H1 (cell line): ENCODE measurements at regions not wholly inside any gene's neighbourhood (a gene's known extent, or its start where the extent isn't known, plus 50 kb on each side); places are given as distances from the start of the nearest gene placed in this dataset.
A peak's percentile ranks its signal among the peaks of the same experiment; 100 is the strongest.

Experiments
- CTCF ChIA-PET: fragments of 300-600 bp; sonication (Branson Sonifier 250); formaldehyde crosslinking; loops from one replicate; lab custom pipeline; 2021; ENCODE audit not compliant: partially characterized antibody; lab: Charles Lee
- POLR2A ChIA-PET: fragments of 300-600 bp; sonication (Branson Sonifier 250); formaldehyde crosslinking; loops from one replicate; lab custom pipeline; 2021; ENCODE audit warnings: inconsistent platforms; ENCODE audit not compliant: partially characterized antibody; lab: Charles Lee
- DNase-seq, 2 experiments: peaks; one replicate each; pipeline versions ENCODE4 v3.0.0 to v3.0.0-alpha.2; 2010 to 2022; ENCODE audit warnings: low spot score in 2 of 2, low read depth in 1 of 2, mixed read lengths in 1 of 2
- FAIRE-seq: peaks from 2 replicates; lab custom pipeline; 2011; peaks lifted over from hg19 to GRCh38; lab: Jason Lieb, UNC
- H2AFZ ChIP-seq: 2 replicates; pipeline ENCODE4 v1.8.1; 2012; ENCODE audit warnings: low read length, inconsistent platforms
- H2AK5ac ChIP-seq: 2 replicates; pipeline ENCODE4 v1.6.1; 2013; ENCODE audit warnings: low read depth, low read length
- H2BK120ac ChIP-seq: replicated peaks from 2 replicates; pipeline ENCODE3; 2013; ENCODE audit warnings: low read depth, low read length, inconsistent platforms
- H2BK12ac ChIP-seq: 2 replicates; pipeline ENCODE4 v1.6.1; 2013; ENCODE audit warnings: low read depth, low read length
- H2BK15ac ChIP-seq: 2 replicates; pipeline ENCODE4 v1.6.1; 2013; ENCODE audit warnings: low read length
- H2BK20ac ChIP-seq: 2 replicates; pipeline ENCODE4 v1.6.1; 2013; ENCODE audit warnings: low read length
- H2BK5ac ChIP-seq: 2 replicates; pipeline ENCODE4 v1.6.1; 2013; ENCODE audit warnings: low read depth, low read length
- H3K14ac ChIP-seq: 2 replicates; pipeline ENCODE4 v1.6.1; 2013; ENCODE audit warnings: inconsistent platforms; ENCODE audit not compliant: insufficient read length
- H3K18ac ChIP-seq: 2 replicates; pipeline ENCODE4 v1.6.1; 2013; ENCODE audit warnings: low read length; ENCODE audit errors: extremely low read depth
- H3K23ac ChIP-seq: 2 replicates; pipeline ENCODE4 v1.6.1; 2013; ENCODE audit warnings: inconsistent platforms; ENCODE audit not compliant: insufficient read length
- H3K23me2 ChIP-seq: 2 replicates; pipeline ENCODE4 v1.6.1; 2013; ENCODE audit warnings: low read depth, low read length
- H3K27ac ChIP-seq: 2 replicates; pipeline ENCODE4 v1.6.1; 2011; ENCODE audit warnings: low read depth, low read length, inconsistent platforms
- H3K27me3 ChIP-seq, 4 experiments: replicated peaks in 1 of 4; 1 replicate in 1 of 4; 2 replicates in 3 of 4; pipeline versions ENCODE4 v1.6.1 to v1.8.1; 2011 to 2013; ENCODE audit warnings: low read length in 3 of 4, mild to moderate bottlenecking in 3 of 4, inconsistent platforms in 2 of 4, mixed read lengths in 2 of 4, moderate library complexity in 1 of 4; ENCODE audit not compliant: control insufficient read depth in 3 of 4, insufficient read depth in 3 of 4; ENCODE audit errors: extremely low read depth in 1 of 4
- H3K36me3 ChIP-seq, 4 experiments: 2 replicates each; pipeline versions ENCODE4 v1.6.1 to v1.8.1; 2011 to 2013; ENCODE audit warnings: mild to moderate bottlenecking in 4 of 4, low read length in 3 of 4, moderate library complexity in 2 of 4, control low read depth in 1 of 4, inconsistent platforms in 1 of 4; ENCODE audit not compliant: insufficient read depth in 4 of 4, control insufficient read depth in 2 of 4
- H3K4ac ChIP-seq: replicated peaks from 2 replicates; pipeline ENCODE3; 2013; ENCODE audit warnings: low read length, low read depth, mixed read lengths, inconsistent platforms; ENCODE audit not compliant: insufficient read length
- H3K4me1 ChIP-seq, 4 experiments: replicated peaks in 1 of 4; 1 replicate in 1 of 4; 2 replicates in 3 of 4; pipeline versions ENCODE4 v1.6.1 to v1.8.1; 2011 to 2013; ENCODE audit warnings: low read length in 3 of 4, inconsistent platforms in 2 of 4, mixed read lengths in 1 of 4; ENCODE audit not compliant: insufficient read depth in 4 of 4, control insufficient read depth in 3 of 4
- H3K4me2 ChIP-seq, 2 experiments: 2 replicates each; pipeline versions ENCODE4 v1.6.1 to v1.8.1; 2011 to 2013; ENCODE audit warnings: low read depth in 2 of 2, low read length in 2 of 2, control low read depth in 1 of 2, inconsistent platforms in 1 of 2, mild to moderate bottlenecking in 1 of 2; ENCODE audit not compliant: insufficient read depth in 1 of 2
- H3K4me3 ChIP-seq, 4 experiments: fragments of 200-600, 300-600 bp in 1 of 4; sonication (generic), shearing (Covaris generic), sonication (Bioruptor Twin) in 1 of 4; 2 replicates each; pipeline versions ENCODE4 v1.5.1 to v1.8.1; 2011 to 2016; ENCODE audit warnings: low read length in 4 of 4, low read depth in 3 of 4, control low read depth in 2 of 4, inconsistent platforms in 2 of 4, mild to moderate bottlenecking in 2 of 4, mixed read lengths in 1 of 4, moderate library complexity in 1 of 4; ENCODE audit not compliant: insufficient read depth in 2 of 4; ENCODE audit errors: extremely low read depth in 1 of 4
- H3K56ac ChIP-seq: replicated peaks from 2 replicates; pipeline ENCODE3; 2013; ENCODE audit warnings: low read depth, mild to moderate bottlenecking, mixed read lengths, low read length, inconsistent platforms; ENCODE audit not compliant: insufficient read length
- H3K79me1 ChIP-seq: 2 replicates; pipeline ENCODE4 v1.6.1; 2013; ENCODE audit warnings: low read depth, low read length, control low read depth
- H3K79me2 ChIP-seq, 2 experiments: 2 replicates each; pipeline versions ENCODE4 v1.6.1 to v1.8.1; 2012 to 2013; ENCODE audit warnings: low read length in 2 of 2, mild to moderate bottlenecking in 2 of 2, inconsistent platforms in 1 of 2; ENCODE audit not compliant: insufficient read depth in 2 of 2, control insufficient read depth in 1 of 2
- H3K9ac ChIP-seq, 4 experiments: replicated peaks in 1 of 4; 1 replicate in 1 of 4; 2 replicates in 3 of 4; pipeline versions ENCODE4 v1.6.1 to v1.8.1; 2011 to 2013; ENCODE audit warnings: low read depth in 3 of 4, low read length in 3 of 4, control low read depth in 2 of 4, mild to moderate bottlenecking in 2 of 4, moderate library complexity in 2 of 4, inconsistent platforms in 1 of 4; ENCODE audit errors: extremely low read depth in 1 of 4
- H3K9me3 ChIP-seq, 2 experiments: 2 replicates each; pipeline versions ENCODE4 v1.6.1 to v1.8.1; 2012 to 2013; ENCODE audit warnings: mild to moderate bottlenecking in 2 of 2, moderate library complexity in 2 of 2, control low read depth in 1 of 2, inconsistent platforms in 1 of 2, low read depth in 1 of 2, low read length in 1 of 2, mixed read lengths in 1 of 2; ENCODE audit not compliant: insufficient read depth in 2 of 2
- H4K20me1 ChIP-seq, 2 experiments: replicated peaks in 1 of 2; 2 replicates each; pipeline versions ENCODE3 to v1.8.1; 2011 to 2013; ENCODE audit warnings: inconsistent platforms in 2 of 2, low read length in 2 of 2, mild to moderate bottlenecking in 1 of 2; ENCODE audit not compliant: insufficient read depth in 2 of 2, control insufficient read depth in 1 of 2
- H4K5ac ChIP-seq: 2 replicates; pipeline ENCODE4 v1.6.1; 2013; ENCODE audit warnings: low read length, low read depth, mixed read lengths, inconsistent platforms; ENCODE audit not compliant: insufficient read length
- H4K8ac ChIP-seq: 2 replicates; pipeline ENCODE4 v1.8.0; 2013; ENCODE audit warnings: mild to moderate bottlenecking, moderate library complexity, low read length, inconsistent platforms; ENCODE audit not compliant: insufficient read depth; ENCODE audit errors: extremely low read depth
- H4K91ac ChIP-seq: replicated peaks from 2 replicates; pipeline ENCODE3; 2013; ENCODE audit warnings: low read length, mixed read lengths, inconsistent platforms; ENCODE audit not compliant: insufficient read length
- HDAC2 ChIP-seq, 2 experiments: fragments of 300-600 bp in 1 of 2; sonication (generic) in 1 of 2; IDR thresholded peaks; 2 replicates each; pipeline ENCODE4 v1.6.1; 2011 to 2012; ENCODE audit warnings: low read depth in 2 of 2, low read length in 2 of 2, mild to moderate bottlenecking in 2 of 2, moderate library complexity in 2 of 2, borderline replicate concordance in 1 of 2, inconsistent platforms in 1 of 2
- RXRA ChIP-seq: IDR thresholded peaks from 2 replicates; pipeline ENCODE4 v1.6.1; 2011; ENCODE audit warnings: low read depth, mild to moderate bottlenecking, low read length, moderate library complexity; ENCODE audit not compliant: insufficient read depth
- SIN3A ChIP-seq, 2 experiments: IDR thresholded peaks in 1 of 2; conservative IDR thresholded peaks in 1 of 2; 2 replicates each; pipeline ENCODE4 v1.6.1; 2011 to 2012; ENCODE audit warnings: low read length in 2 of 2, improper control_type of control experiment in 1 of 2, low read depth in 1 of 2, mild to moderate bottlenecking in 1 of 2
- SIRT6 ChIP-seq: IDR thresholded peaks from one replicate; pipeline ENCODE4 v1.7.1; 2012; ENCODE audit warnings: low read length, inconsistent platforms
- SP4 ChIP-seq: IDR thresholded peaks from 2 replicates; pipeline ENCODE4 v1.6.1; 2012; ENCODE audit warnings: low read length, inconsistent platforms
- TAF1 ChIP-seq: IDR thresholded peaks from 2 replicates; pipeline ENCODE4 v1.6.1; 2011; ENCODE audit warnings: mild to moderate bottlenecking, low read depth, low read length
- USF2 ChIP-seq: IDR thresholded peaks from 2 replicates; pipeline ENCODE4 v1.6.1; 2011; ENCODE audit warnings: low read length, improper control_type of control experiment
- WGBS, 2 experiments: shearing (Covaris generic) in 1 of 2; methylation state at CpG; one replicate each; pipeline versions ENCODE4 v1.1.6 to v1.1.7; 2013 to 2015; ENCODE audit warnings: low lambda C conversion rate in 2 of 2, mixed read lengths in 2 of 2, inconsistent platforms in 1 of 2, low coverage in 1 of 2, missing lambda C conversion rate in 1 of 2; ENCODE audit not compliant: insufficient replicate concordance in 2 of 2, insufficient coverage in 1 of 2, insufficient read length in 1 of 2; ENCODE audit errors: extremely low coverage in 1 of 2, missing lambda C conversion rate in 1 of 2; 5-methylcytosine and 5-hydroxymethylcytosine counted together
- TF ChIP-seq, protein P1 (sequence below), 3 experiments: IDR thresholded peaks; 1 replicate in 2 of 3; 2 replicates in 1 of 3; pipeline versions ENCODE4 v1.5.1 to v1.6.1; 2011; ENCODE audit warnings: low read length in 3 of 3, mild to moderate bottlenecking in 3 of 3, inconsistent platforms in 2 of 3, low read depth in 1 of 3, moderate library complexity in 1 of 3; ENCODE audit not compliant: insufficient read depth in 1 of 3; ENCODE audit errors: control extremely low read depth in 1 of 3
- TF ChIP-seq, protein P2 (sequence below): IDR thresholded peaks from 2 replicates; pipeline ENCODE4 v1.6.1; 2012; ENCODE audit warnings: low read length, inconsistent platforms

- H3K4ac ChIP-seq, result no peak overlapping the region
- no peak overlapping the region for H3K27ac ChIP-seq
- no peaks in the 10 kb centered on the region for H4K20me1 ChIP-seq
- H3K23ac ChIP-seq, result no peak overlapping the region
- no peak overlapping the region for H3K18ac ChIP-seq
- no peak overlapping the region for H4K91ac ChIP-seq
- H3K9me3 ChIP-seq, result no peaks in the 10 kb centered on the region
- ChIA-PET POLR2A (no interaction called here), CTCF (no interaction called here)
- no peak overlapping the region for H2BK20ac ChIP-seq
- DNase-seq, result no peak
- no peak for FAIRE-seq
- peak overlapping the region; percentile 14; the same call in 1 of the 2 replicates for H2AFZ ChIP-seq
- H3K56ac ChIP-seq, result no peak overlapping the region
- no peak overlapping the region for H2BK12ac ChIP-seq
- H3K79me2 ChIP-seq, result no peaks in the 10 kb centered on the region
- H3K9ac ChIP-seq, result no peak overlapping the region
- H3K4me2 ChIP-seq, result no peak overlapping the region
- H2BK5ac ChIP-seq, result no peak overlapping the region
- H3K4me3 ChIP-seq, result no peak overlapping the region
- H2BK15ac ChIP-seq, result no peak overlapping the region
- no peak overlapping the region for H2AK5ac ChIP-seq
- no peaks in the 10 kb centered on the region for H3K36me3 ChIP-seq
- H3K23me2 ChIP-seq, result no peaks in the 10 kb centered on the region
- H2BK120ac ChIP-seq, result no peak overlapping the region
- no peak overlapping the region for H4K8ac ChIP-seq
- no peaks in the 10 kb centered on the region for H3K79me1 ChIP-seq
- no peak overlapping the region for H3K14ac ChIP-seq
- H4K5ac ChIP-seq, result no peak overlapping the region
- H3K27me3 ChIP-seq, result no peaks in the 10 kb centered on the region
- 73% methylated on average over 2 of the region's 2 CpGs; no CpG with 5 or more reads in 1 of the 2 experiments for WGBS, 2 experiments
- peaks cover 2 to 4% (median 2%) of the 10 kb centered on the region in 4 experiments; a peak in 2 of 7 replicates for H3K4me1 ChIP-seq
- TF ChIP-seq SIRT6 (no peak), USF2 (no peak), TAF1 (no peak), SIN3A (conservative IDR thresholded peaks at IDR 0.05 in 1 of 2, IDR thresholded peaks at IDR 0.05 in 1 of 2; ENCODE audit: low read depth in 1 of 2, low read length in 2 of 2) (no peak), SP4 (no peak), HDAC2 (IDR thresholded peaks at IDR 0.05; ENCODE audit: borderline replicate concordance in 1 of 2, low read depth in 2 of 2, low read length in 2 of 2) (no peak), RXRA (no peak)
- TF ChIP-seq, protein P1, sequence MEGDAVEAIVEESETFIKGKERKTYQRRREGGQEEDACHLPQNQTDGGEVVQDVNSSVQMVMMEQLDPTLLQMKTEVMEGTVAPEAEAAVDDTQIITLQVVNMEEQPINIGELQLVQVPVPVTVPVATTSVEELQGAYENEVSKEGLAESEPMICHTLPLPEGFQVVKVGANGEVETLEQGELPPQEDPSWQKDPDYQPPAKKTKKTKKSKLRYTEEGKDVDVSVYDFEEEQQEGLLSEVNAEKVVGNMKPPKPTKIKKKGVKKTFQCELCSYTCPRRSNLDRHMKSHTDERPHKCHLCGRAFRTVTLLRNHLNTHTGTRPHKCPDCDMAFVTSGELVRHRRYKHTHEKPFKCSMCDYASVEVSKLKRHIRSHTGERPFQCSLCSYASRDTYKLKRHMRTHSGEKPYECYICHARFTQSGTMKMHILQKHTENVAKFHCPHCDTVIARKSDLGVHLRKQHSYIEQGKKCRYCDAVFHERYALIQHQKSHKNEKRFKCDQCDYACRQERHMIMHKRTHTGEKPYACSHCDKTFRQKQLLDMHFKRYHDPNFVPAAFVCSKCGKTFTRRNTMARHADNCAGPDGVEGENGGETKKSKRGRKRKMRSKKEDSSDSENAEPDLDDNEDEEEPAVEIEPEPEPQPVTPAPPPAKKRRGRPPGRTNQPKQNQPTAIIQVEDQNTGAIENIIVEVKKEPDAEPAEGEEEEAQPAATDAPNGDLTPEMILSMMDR (IDR thresholded peaks at IDR 0.05; ENCODE audit: control extremely low read depth in 1 of 3, insufficient read depth in 1 of 3, low read depth in 1 of 3, low read length in 3 of 3), result no peak
- TF ChIP-seq, protein P2, sequence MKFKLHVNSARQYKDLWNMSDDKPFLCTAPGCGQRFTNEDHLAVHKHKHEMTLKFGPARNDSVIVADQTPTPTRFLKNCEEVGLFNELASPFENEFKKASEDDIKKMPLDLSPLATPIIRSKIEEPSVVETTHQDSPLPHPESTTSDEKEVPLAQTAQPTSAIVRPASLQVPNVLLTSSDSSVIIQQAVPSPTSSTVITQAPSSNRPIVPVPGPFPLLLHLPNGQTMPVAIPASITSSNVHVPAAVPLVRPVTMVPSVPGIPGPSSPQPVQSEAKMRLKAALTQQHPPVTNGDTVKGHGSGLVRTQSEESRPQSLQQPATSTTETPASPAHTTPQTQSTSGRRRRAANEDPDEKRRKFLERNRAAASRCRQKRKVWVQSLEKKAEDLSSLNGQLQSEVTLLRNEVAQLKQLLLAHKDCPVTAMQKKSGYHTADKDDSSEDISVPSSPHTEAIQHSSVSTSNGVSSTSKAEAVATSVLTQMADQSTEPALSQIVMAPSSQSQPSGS, result no peak
Measured at GRCh38 chr11:42243385-42243784, 783.9 kb upstream of the LRRC4C start.
